Activated naive CD4-positive, alpha-beta T cell (primary cell): ENCODE measurements at regions not wholly inside any gene's neighbourhood (a gene's known extent, or its start where the extent isn't known, plus 50 kb on each side); places are given as distances from the start of the nearest gene placed in this dataset.

Experiments used
- DNase-seq, 4 experiments: peaks; one replicate each; lab custom pipeline; 2025; lab: John Stamatoyannopoulos, UW

DNA sequence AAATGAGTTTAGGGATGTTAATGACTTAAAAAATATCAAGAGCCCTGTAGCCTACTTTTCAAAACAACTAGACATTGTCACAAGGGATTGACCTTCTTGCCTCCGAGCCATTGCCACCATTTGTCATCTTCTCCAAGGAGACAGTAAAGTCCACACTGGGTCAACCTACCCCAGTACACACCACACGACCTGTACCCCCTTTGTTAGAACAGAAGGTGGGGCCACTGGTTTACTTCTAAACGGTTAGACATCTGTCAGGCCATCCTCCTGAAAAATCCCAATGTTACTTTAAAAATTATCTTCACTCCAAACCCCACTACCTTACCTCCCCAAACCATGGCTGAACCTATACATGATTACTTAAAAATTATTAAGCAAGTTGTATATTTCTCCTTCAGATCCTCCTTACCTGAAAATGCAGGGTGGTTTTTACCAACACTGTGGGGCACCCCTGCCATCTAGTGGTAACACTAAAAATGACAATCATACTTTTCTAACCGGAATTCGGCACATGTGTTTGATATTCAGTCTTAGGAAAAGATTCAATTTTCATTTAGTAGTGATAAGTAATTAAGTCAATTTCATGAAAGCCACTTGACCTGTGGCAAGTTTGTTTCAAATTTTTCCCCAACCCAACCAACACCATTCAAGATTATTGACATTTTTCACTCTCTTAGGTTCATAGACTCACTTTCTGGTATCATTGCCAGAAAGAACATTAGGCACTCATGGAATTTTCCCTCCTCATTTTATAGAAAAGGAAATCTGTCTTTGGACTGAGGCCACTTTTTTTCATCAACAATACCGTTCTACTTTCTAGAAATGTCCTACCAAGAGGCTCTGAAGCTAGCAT, 265.3 kb upstream of the PKDCC start:
- DNase-seq: no peak

DNA sequence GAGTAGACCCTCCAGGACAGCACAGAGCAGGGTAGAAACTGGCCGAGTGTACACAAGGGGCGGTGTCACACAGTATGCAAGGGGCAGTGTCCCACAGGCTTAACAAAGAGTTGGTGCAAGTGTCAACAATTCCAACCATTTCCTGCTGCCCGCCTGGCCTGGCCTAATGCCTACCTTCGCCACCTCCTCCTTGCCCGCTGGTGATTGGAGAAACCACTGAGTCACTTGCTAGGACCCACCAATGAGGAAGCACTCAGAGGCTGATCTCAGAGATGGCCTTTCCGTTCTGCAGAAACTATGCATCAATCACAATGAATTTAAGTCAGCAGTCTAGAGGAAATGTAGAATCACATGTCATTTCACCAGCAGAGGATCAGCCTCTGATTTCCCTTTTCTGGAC, 263.3 kb upstream of the PKDCC start:
- DNase-seq: no peak

DNA sequence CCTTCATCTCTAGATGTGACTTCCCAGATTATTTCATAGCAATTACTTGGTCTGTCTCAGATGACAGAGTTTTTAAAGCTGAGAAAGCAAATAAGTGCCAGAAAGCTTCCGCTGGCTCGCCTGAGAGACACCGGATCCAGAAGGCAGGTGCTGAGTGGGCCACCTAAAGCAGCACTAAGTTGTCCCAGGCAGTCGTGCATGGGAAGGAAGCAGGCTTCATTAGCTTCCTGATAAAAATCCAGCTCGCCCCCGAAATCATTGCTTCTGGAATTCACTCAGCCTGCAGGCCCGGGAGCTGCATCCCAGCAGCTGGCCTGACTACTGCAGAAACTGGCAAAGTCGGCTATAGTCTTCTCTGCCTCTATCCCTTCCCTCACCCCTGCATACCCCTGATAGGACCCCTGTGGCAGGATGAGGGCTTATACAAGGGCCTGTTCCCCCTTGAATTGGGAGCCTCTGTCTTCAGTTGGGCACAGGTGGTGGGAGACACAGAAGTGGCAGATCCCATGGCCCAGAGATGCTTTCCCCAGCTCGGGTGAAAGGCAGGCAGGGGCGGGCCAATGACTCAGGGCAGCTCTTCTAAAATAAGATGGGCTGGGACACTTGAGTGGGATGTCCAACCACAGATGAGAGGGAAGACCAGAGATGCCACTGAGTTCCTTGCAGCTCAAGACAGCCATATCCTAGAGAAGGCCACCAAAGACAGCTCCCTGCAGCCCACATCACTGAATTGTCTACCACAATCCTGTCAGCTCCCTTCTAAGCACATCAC, 262.4 kb upstream of the PKDCC start:
- no peak for DNase-seq

DNA sequence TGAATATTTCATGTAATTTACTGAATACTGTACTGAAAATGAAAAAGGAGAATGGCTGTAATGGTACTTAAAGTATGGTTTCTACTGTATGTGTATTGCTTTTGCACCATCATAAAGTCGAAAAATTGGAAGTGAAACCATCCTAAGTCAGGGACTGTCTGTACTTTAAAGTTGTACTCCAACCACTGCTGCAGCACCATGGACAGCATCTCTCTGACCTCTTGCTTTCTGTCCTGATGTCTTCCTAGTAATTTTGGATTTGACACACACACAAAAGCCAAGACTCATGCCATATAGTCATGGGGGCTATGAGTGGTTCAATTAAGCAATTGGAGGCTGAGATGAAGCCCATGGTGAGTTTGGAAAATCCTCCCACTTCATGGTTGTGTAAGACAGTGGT, 256.3 kb upstream of the PKDCC start:
- DNase-seq: no peak

- DNase-seq: no peak
Measured at GRCh38 chr2:41803361-41803760, 244.5 kb upstream of the PKDCC start.

GRCh38 chr2:41806286-41806685, 241.5 kb upstream of the PKDCC start:
- DNase-seq: no peak

DNA sequence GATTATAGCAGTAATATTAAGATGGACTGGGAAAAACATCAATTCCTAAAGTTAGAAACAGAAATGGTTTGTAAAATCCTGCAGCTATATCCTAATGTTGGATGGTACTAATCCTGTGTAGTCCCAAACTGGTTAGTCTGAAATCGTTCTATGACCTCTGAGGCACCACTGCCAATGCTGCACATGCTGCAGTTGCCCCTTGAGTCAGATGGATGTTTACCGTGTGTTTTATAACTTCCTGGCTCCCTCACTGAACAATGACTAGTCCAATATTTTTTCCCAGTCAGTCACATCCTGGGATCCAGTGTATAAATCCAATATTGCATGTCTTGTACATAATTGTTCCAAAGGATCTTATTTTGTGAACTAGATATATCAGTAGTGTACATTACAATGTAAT, 226.7 kb upstream of the PKDCC start:
- no peak for DNase-seq

GRCh38 chr2:41826921-41827320, 220.9 kb upstream of the PKDCC start:
- no peak for DNase-seq

DNA sequence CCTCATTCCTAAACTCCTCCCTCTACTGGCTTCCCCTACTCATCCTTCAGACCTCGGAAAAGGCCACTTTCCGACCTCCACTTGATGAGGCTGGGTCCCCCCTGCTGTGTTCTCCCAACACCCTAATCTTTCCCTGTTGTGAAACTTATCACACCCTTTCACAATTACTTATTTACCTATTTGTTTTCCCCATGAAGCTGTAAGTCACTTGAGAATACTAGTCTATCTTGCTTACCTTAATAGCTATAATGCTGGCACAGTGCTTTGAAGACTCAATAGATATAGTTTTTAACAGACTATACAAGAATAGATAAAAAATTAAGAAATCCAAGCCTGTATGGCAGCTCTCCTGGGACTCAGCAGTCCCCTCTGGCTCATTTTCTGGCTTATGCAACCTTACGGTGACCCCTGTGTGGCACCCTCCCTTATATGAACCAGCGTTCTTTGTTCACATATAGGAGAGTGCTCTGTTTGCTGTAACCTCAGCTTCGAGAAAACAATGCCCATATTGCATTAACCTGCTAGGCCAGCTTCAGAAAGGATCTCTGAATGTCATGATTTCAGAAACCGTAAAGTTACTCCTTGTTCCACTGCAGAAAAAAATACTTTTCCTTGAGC, 220.4 kb upstream of the PKDCC start:
- no peak for DNase-seq

- DNase-seq: no peak
Measured at GRCh38 chr2:41828052-41828643, 219.7 kb upstream of the PKDCC start.

DNA sequence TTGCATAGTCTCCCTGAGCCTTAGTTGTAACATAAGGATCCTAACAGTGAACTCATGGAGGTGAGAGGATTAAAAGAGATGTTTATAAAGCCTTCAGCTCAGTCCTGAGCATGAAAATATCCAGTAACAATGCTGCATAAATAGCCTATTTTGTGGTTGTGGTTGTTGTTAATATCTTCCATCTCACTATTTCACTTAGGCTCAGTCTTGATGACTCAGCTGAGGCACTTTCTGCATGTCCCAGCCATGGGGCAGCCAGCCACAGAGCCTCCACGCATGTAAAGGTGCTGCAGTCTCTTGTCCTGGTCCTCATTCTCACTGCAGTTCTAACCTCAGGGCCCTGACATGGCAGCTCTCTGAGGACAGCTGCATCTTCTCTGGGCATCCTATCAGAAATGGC, 218.8 kb upstream of the PKDCC start:
- no peak for DNase-seq

DNA sequence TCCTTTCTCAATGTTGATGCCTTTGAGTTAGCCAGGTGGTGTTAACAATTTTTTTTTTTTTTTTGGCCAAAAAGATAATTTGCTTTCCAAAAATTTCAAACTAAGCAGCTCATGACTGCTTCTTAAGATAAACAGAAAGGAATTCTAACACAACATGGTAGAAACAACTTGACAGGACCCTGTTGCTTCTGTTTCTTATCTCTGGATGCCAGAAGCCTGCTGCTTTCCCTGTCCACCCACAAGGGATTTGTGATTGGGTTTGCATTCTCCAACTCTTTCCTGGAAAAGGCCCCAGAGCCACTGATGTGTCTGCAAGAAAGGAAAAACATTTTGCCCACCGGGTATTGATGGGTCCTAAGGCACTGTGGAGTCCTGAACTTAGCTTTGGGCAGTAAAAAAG, 217.2 kb upstream of the PKDCC start:
- DNase-seq: no peak

- no peak for DNase-seq
Measured at GRCh38 chr2:41832218-41832617, 215.6 kb upstream of the PKDCC start.

DNA sequence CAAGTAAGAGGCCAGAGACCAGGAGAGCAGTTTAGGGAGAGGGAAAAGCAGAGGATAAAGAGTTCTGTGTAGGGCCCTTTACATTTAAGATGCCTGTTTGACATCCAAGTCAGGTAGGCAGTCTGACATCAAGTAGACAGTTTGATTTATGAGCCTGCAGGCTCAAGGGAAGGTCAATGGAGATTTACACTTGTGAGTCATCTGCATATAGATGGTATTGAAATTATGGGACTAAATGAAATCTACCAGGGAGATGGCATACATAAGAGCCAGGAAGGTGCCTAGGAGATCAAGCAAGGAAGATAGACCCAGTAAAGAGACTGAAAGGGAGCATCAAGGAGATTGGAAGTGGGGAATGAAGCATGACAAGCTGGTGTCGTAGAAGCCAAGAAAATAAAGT, 212.4 kb upstream of the PKDCC start:
- DNase-seq: no peak

DNA sequence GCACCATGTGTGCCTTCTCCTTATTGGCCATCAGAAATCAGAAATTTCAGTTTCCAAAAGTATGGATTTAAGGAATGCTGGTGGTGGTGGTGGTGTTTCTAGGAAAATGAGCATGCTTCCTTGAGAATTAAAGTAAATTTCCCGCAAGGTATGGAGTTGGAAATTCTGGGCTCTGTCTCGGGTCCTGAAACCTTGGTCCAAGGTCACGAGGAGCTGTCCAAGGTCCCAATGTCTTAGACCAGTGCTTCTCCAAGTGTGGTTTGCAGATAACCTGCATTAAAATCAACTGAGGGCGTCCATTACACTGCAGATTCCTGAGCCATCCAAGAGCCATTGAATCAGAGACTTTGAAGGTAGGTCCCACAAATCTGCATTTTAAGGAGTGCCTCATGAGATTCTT, 210.9 kb upstream of the PKDCC start:
- peak in 1 of 4 experiments; percentile 2 for DNase-seq

GRCh38 chr2:41837610-41838009, 210.2 kb upstream of the PKDCC start:
- no peak for DNase-seq

GRCh38 chr2:41840702-41841551, 206.9 kb upstream of the PKDCC start:
- peak; percentile 92 to 97 (median 96) for DNase-seq

DNA sequence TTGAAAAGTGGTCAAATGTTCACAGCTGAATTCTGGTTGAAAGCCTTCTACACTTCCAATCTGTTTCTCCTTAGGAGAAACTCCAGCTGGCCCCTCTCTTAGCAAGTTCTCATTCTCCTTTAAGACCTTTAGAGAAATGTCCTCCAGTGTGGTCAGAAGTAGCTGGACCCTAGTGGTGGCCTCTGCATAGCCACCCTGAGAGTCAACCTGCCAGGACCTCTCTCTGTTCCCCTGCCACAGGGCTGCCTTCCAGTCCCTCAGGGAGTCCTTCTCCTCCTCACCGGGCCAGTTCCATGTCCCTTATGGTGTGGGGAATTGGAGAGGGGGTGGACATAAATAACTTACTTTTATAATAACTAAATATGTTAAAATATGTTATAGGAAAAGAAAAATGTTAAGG, 200.9 kb upstream of the PKDCC start:
- no peak for DNase-seq

DNA sequence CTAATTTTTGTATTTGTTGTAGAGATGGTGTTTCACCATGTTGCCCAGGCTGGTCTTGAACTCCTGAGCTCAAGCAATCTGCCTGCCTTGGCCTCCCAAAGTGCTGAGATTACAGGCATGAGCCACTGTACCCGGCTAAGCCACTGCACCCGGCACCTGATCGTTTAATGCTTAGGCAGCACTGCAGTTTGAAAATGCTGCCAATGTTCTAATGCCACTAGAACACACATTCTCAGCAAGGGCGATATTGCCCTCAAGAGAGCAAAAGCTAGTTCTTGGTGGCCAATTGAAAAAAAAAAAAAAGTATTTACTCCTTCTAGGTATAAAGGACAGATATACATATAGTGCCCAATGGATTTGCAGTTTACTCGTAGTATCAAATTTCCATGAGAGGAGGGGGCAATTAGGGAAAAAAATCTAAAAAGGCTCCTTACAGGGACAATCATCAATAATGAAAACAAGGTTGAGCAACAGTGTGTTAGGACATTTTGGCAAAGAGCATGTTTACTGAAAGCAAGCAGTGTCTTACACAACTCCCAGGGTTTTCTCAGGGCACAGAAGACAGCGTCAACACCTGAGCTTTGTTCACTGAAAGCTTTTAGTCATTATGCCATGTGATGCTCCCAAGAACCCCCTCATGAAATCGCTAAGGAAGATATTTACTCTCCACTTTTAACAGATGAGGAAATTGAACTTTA, 199.9 kb upstream of the PKDCC start:
- no peak for DNase-seq

GRCh38 chr2:41851554-41851953, 196.3 kb upstream of the PKDCC start:
- DNase-seq: no peak
